Left lobe of liver (tissue), 2 donors: ENCODE measurements at regions not wholly inside any gene's neighbourhood (a gene's known extent, or its start where the extent isn't known, plus 50 kb on each side); places are given as distances from the start of the nearest gene placed in this dataset.
"Not testable (repeated sequence)": the region's sequence is repeated elsewhere in the genome, so short reads cannot be mapped to it uniquely, and the experiment has no call there.

Experiments used
- ATAC-seq: fragments of 200-7000 bp; cut with Tn5 transposase; one replicate; pipeline ENCODE4 v1.9.1; 2020; ENCODE audit warnings: mild to moderate bottlenecking, moderate library complexity
- DNase-seq: peaks from one replicate; pipeline ENCODE4 v3.0.0-alpha.2; 2020; ENCODE audit warnings: low spot score
- donor health status: DM: no; HTN: no; CAD: no; lungs with moderate emphysema.
- donor health status: DM: no; HTN: yes; CAD: no.

DNA sequence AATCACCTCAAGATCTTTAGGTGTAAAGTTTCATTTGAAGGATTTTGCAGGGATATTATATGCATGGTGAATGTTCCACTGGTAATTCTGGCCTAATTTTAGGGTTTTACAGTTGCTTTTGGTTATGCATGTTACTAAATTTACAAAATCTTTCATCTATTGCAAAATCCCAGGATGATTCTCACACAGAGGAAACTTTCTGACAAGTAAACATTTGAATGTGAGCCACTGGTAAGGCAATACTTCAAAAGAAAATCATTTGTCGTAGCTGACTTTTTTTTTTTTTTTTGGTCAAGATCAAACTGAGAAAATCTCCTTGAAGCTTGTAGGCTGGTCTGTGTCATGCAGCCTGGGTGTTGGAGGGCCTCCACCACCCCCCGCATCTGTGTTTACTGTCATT lies 141.9 kb upstream of the EXOC2 start:
- peak; percentile 57 for ATAC-seq

DNA sequence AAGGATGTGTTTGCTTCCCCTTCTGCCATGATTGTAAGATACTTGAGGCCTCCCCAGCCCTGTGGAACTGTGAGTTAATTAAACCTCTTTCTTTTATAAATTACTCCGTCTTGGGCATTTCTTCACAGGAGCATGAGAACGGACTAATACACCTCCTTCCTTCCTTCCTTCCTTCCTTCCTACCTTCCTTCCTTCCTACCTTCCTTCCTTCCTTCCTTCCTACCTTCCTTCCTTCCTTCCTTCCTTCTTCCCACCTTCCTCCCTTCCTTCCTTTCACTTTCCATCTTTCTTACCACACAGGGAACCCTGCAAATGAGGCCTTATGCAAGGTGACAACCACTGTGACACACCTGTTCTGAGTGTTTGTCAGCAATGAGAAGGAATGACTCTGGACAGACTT lies 141.3 kb upstream of the EXOC2 start:
- no peak for DNase-seq
- ATAC-seq: no peak

More for the DNA sequence above, 141.9 kb upstream of the EXOC2 start:
- DNase-seq: no peak

DNA sequence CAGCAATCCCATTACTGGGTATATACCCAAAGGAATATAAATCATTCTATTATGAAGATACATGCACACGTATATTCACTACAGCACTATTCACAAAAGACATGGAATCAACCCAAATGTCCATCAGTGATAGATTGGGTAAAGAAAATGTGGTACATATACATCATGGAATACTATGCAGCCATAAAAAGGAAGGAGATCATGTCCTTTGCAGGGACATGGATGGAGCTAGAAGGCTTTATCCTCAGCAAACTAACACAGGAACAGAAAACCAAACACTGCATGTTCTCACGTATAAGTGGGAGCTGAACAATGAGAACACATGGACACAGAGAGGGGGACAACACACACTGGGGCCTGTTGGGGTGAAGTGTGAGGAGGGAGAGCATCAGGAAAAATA lies 139.9 kb upstream of the EXOC2 start:
- ATAC-seq, DNase-seq: not testable (repeated sequence)

DNA sequence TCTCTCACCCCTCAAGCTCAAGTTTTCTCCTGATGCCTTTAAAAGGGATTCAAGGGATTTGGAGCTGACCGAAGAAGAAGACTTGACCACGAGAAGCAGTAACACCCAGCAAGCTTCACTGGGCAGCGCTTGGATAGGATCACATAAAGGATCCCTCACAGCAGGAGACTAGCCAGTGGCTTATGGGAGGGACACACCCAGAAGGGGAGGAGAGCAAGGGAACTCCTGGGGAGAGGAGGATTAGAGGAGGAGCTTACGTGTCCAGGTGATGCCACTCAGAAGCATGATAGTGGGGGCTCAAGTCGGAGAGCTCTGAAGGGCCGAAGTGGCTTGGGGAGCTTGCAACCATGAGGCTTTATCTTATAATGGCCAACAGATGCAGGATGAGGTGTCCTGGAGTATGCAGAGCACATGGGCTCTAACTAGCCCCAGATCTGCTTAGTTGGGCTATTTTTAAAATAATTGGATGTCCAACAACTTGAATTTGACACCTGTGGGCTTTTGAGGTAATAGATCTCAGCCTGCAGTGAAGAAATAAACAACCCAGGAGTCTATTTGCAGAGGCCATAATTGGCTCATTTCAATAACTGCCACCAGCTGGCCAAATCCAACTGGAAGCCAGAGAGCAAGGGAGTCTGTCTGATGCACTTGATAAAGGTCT lies 137.9 kb upstream of the EXOC2 start:
- ATAC-seq: no peak
- no peak for DNase-seq

GRCh38 chr6:829656-830055 lies 136.7 kb upstream of the EXOC2 start:
- ATAC-seq (no peak), DNase-seq (no peak)

GRCh38 chr6:827431-827830 lies 134.5 kb upstream of the EXOC2 start:
- ATAC-seq: no peak
- no peak for DNase-seq

DNA sequence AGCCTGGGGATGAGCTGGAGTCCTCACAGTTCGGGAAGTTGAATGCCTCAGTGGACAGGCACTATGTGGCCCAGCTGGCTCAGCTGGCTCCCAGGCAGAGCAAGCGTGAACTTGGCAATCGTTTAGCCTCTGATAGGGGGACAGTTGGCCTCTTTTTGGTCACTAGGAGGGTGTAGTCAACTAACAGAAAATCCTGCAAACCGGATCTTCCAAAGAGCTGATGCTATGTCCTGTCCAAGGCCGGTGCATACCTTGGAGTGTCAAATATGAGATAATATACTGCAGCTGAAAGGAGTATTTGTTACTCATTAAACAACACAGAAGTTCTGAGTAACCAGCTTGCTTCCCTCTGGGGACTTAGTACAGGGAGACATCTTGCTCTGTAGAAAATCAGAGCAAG lies 126.2 kb upstream of the EXOC2 start:
- ATAC-seq (no peak), DNase-seq (no peak)

- no peak for DNase-seq
Measured at GRCh38 chr6:818196-818595, 125.3 kb upstream of the EXOC2 start.

DNA sequence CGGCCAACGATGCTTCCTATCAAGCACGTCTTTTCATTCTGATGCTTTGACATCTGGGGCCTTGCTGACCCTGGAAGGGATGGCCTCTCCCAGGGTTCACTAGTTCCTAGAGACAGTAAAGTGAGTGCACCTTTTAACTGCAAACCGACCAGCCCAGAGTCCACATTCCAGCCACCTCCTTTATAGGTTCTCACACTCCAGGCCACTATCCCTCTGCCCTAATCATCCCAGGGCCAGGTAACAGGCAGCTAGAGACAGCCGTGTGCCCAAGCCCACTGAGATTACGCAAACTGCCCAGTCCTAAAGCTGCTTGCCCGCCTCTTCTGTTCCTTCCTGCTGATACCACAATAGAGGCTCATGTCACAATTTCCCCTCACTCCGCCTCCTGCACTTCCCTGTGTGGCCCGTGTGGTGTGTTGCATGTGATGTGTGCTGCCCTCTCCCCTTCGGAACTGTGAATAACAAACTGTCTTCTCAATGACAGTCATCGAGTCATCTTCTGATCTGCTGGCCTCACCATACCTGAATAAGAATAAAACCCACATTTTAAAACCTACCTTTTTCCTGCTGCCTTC lies 123.7 kb upstream of the EXOC2 start:
- ATAC-seq: no peak
- no peak for DNase-seq

More at GRCh38 chr6:818196-818595, 125.3 kb upstream of the EXOC2 start:
- no peak for ATAC-seq

- DNase-seq: no peak
- no peak for ATAC-seq
Measured at GRCh38 chr6:815348-815738, 122.4 kb upstream of the EXOC2 start.

DNA sequence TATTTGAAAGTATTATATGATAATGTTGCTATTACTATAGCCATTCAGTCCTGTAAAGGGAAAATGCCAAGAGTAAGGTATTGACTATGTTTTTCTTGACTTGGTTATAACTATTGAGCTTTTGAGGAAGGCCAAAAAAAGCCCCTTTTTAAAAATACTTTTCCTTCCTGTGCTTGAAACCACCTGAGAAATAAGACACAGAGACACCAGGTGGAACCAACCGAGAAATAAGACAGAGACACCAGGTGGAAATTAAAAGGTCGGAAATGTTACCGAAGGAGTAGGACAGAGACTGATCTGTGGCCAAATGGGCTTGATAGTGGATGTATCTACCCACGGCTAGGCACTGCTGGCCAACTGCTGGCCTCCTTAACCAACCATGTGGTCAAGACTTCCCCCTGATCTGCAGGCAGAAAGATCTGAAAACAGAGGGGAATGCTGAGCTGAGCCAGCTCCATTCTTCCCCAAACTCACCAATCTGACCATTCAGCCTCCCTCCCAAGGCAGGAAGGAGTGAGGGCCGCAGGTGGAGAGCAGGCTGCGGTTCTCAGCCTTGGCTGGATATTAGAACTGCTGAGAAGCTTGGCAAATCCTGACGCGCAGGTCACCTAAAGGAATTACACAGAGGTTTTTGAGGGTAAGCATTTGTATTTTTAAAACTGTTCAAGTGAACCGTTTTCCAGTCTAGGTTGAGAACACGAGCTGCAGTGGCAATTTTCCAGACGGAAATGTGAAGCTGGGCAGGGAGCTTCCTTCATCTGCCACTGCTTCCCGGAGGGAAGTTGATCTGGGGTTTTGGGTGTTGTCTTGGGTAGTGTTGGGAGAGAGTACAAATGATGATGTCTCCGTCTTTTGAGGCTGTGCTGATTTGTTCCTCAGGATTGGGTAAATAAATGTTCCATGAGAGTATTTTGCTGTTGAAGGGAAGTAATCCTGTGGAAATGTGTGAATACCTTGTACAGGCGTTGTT lies 121.7 kb upstream of the EXOC2 start:
- DNase-seq (no peak), ATAC-seq (no peak)

- no peak for DNase-seq
- no peak for ATAC-seq
Measured at GRCh38 chr6:811831-812230, 118.9 kb upstream of the EXOC2 start.

DNA sequence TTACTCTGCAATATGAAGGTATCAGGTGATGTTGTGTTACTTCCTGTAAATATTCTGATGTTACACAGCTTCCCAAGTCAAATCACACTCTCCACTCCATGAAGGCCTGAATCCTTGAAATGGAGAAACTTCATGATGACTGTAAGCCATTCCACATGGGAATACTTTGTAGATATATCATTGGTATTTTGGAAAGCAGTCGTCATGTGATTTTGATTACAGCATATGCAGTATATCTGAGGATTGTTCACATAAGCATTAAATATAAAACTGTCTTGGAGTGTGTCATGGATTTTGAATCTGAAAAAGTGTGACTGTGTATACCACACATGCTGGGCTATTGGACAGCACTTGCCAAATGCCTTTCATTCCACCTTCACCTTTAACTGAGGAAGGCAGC lies 118.3 kb upstream of the EXOC2 start:
- DNase-seq: no peak

DNA sequence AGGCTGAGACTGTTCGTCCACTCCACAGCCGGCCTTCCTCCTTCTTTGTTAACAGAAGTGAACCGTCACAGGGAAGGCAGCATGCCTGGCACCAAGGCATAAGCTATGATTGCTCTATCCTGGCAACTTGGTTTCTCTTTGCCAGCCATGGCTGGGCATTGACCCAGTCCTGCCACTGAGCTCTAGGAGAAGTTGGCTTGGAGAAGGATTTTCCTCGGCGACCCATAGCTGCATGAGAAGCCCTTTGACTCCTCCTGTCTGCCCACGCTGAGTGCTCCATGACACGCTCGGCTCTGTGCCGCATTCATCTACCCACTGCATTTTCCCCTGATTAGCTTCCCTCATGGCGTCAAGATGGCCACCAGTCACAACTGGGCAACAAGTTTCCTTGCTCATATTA lies 111.8 kb upstream of the EXOC2 start:
- no peak for DNase-seq
- no peak for ATAC-seq

More for the DNA sequence above, 118.3 kb upstream of the EXOC2 start:
- ATAC-seq: no peak

GRCh38 chr6:804317-804716 lies 111.4 kb upstream of the EXOC2 start:
- ATAC-seq (no peak), DNase-seq (no peak)

DNA sequence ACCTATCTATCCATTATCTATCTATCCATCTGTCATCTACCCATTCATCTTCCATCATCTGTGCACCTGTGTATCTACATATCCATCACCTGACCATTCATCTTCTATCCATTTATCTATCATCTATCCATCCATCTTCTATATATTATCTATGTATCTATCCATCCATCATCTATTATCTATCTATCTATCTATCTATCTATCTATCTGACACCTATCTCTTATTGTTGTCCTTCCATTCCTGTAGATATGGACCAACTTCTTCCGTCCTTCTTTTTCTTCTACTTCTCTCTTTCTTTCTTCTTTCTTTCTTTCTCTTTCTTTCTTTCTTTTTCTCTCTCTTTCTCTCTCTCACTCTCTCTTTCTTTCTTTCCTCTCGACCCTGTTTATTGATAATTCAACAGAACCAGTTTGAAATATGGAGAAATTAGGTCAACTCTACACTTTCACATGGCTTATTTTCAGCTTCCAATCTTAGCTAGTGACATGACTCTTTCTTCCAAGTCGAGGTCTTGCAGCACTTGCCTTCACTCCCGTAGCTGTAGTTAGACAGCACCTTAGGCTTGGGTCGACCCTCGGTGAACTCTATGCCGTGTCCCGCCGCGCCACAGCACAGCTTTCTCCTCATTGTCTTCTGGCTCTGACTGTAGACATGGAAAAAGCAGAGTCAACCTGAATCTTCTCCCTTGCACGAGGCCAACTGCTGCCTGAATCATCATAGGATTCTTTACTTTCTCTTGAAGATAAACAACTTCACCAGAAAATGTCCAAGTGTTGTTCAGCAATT lies 110.4 kb upstream of the EXOC2 start:
- DNase-seq (no peak), ATAC-seq (no peak)

DNA sequence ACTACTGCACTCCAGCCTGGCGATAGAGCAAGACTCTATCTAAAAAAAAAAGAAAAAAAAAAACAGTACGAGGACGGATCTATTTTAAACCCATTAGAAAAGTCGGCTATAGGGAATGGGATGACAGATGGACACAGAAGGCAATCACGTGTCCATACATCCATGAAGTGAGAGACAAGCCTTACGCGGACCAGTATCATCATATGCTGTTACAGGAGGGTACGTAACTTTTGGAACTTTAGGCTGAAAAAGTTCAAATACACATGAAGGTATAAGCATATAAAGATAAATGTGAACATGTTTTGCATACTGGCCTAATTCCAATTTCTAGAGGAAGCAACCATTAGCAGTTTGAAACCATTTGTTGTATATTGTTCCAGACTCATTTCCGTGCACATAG lies 109.8 kb upstream of the EXOC2 start:
- no peak for ATAC-seq

GRCh38 chr6:802223-802622 lies 109.3 kb upstream of the EXOC2 start:
- ATAC-seq, DNase-seq: not testable (repeated sequence)

More for the DNA sequence above, 109.8 kb upstream of the EXOC2 start:
- DNase-seq: no peak

GRCh38 chr6:799769-800168 lies 106.8 kb upstream of the EXOC2 start:
- no peak for ATAC-seq
- DNase-seq: no peak

- peak; percentile 52 for DNase-seq
Measured at GRCh38 chr6:797479-798077, 104.6 kb upstream of the EXOC2 start.

More at GRCh38 chr6:797479-798077, 104.6 kb upstream of the EXOC2 start:
- ATAC-seq: peak; percentile 95
